ENCODE measurements at regions not wholly inside any gene's neighbourhood (a gene's known extent, or its start where the extent isn't known, plus 50 kb on each side); places are given as distances from the start of the nearest gene placed in this dataset.
A peak's percentile ranks its signal among the peaks of the same experiment; 100 is the strongest.

- peaks cover 5% of the 10 kb centered on the region for H3K36me3 Mint-ChIP-seq (ENCODE audit: unreplicated experiment)
- DNase-seq = no peak
- H3K4me1 Mint-ChIP-seq (ENCODE audit: low read depth, unreplicated experiment) = peaks cover 5% of the 10 kb centered on the region
- H3K9me3 Mint-ChIP-seq (ENCODE audit: unreplicated experiment) = peaks cover 2% of the 10 kb centered on the region
- H3K4me3 Mint-ChIP-seq (ENCODE audit: unreplicated experiment) = no peak overlapping the region
- H3K27me3 Mint-ChIP-seq (ENCODE audit: unreplicated experiment) = no peaks in the 10 kb centered on the region
- no peak for TF ChIP-seq CTCF (IDR thresholded peaks at IDR 0.05; ENCODE audit: partially characterized antibody, unreplicated experiment)
- H3K27ac Mint-ChIP-seq (ENCODE audit: unreplicated experiment) = no peak overlapping the region
These were observed 78.3 kb upstream of the AOAH start for GRCh38 chr7:36802459-36803135.

- Mint-ChIP-seq H3K4me3 (ENCODE audit: unreplicated experiment) (no peak overlapping the region), H3K4me1 (ENCODE audit: low read depth, unreplicated experiment) (peaks cover 15% of the 10 kb centered on the region), H3K27ac (ENCODE audit: unreplicated experiment) (peak overlapping the region; percentile 21), H3K36me3 (ENCODE audit: unreplicated experiment) (peaks cover 5% of the 10 kb centered on the region), H3K27me3 (ENCODE audit: unreplicated experiment) (peaks cover 5% of the 10 kb centered on the region), H3K9me3 (ENCODE audit: unreplicated experiment) (peaks cover 5% of the 10 kb centered on the region)
- no peak for DNase-seq
- no peak for TF ChIP-seq CTCF (IDR thresholded peaks at IDR 0.05; ENCODE audit: partially characterized antibody, unreplicated experiment)
These were observed 72.7 kb upstream of the AOAH start for GRCh38 chr7:36796850-36797536.

GRCh38 chr7:36795451-36796021 is 71.2 kb upstream of the AOAH start:
- Mint-ChIP-seq H3K4me3 (ENCODE audit: unreplicated experiment) (no peak overlapping the region), H3K4me1 (ENCODE audit: low read depth, unreplicated experiment) (peaks cover 25% of the 10 kb centered on the region), H3K36me3 (ENCODE audit: unreplicated experiment) (peaks cover 5% of the 10 kb centered on the region), H3K27ac (ENCODE audit: unreplicated experiment) (no peak overlapping the region), H3K27me3 (ENCODE audit: unreplicated experiment) (peaks cover 5% of the 10 kb centered on the region), H3K9me3 (ENCODE audit: unreplicated experiment) (peaks cover 5% of the 10 kb centered on the region)
- no peak for DNase-seq
- no peak for TF ChIP-seq CTCF (IDR thresholded peaks at IDR 0.05; ENCODE audit: partially characterized antibody, unreplicated experiment)

- H3K36me3 Mint-ChIP-seq (ENCODE audit: unreplicated experiment) = peaks cover 5% of the 10 kb centered on the region
- H3K9me3 Mint-ChIP-seq (ENCODE audit: unreplicated experiment) = peaks cover 5% of the 10 kb centered on the region
- H3K4me3 Mint-ChIP-seq (ENCODE audit: unreplicated experiment) = no peak overlapping the region
- H3K4me1 Mint-ChIP-seq (ENCODE audit: low read depth, unreplicated experiment) = peaks cover 33% of the 10 kb centered on the region
- H3K27me3 Mint-ChIP-seq (ENCODE audit: unreplicated experiment) = peaks cover 5% of the 10 kb centered on the region
- no peak for TF ChIP-seq CTCF (IDR thresholded peaks at IDR 0.05; ENCODE audit: partially characterized antibody, unreplicated experiment)
- DNase-seq = peak; percentile 33
- peak overlapping the region; percentile 76 for H3K27ac Mint-ChIP-seq (ENCODE audit: unreplicated experiment)
These were observed 70.4 kb upstream of the AOAH start for GRCh38 chr7:36794689-36795088.

GRCh38 chr7:36792421-36792820 is 68.1 kb upstream of the AOAH start:
- H3K27me3 Mint-ChIP-seq (ENCODE audit: unreplicated experiment) = peaks cover 5% of the 10 kb centered on the region
- no peak overlapping the region for H3K27ac Mint-ChIP-seq (ENCODE audit: unreplicated experiment)
- H3K9me3 Mint-ChIP-seq (ENCODE audit: unreplicated experiment) = peaks cover 5% of the 10 kb centered on the region
- DNase-seq = no peak
- TF ChIP-seq CTCF (IDR thresholded peaks at IDR 0.05; ENCODE audit: partially characterized antibody, unreplicated experiment) = no peak
- H3K4me3 Mint-ChIP-seq (ENCODE audit: unreplicated experiment) = no peak overlapping the region
- peaks cover 37% of the 10 kb centered on the region for H3K4me1 Mint-ChIP-seq (ENCODE audit: low read depth, unreplicated experiment)
- no peaks in the 10 kb centered on the region for H3K36me3 Mint-ChIP-seq (ENCODE audit: unreplicated experiment)
